Esophagus muscularis mucosa (tissue), 4 donors: ENCODE measurements at regions not wholly inside any gene's neighbourhood (a gene's known extent, or its start where the extent isn't known, plus 50 kb on each side); places are given as distances from the start of the nearest gene placed in this dataset.
"Not testable (repeated sequence)": the region's sequence is repeated elsewhere in the genome, so short reads cannot be mapped to it uniquely, and the experiment has no call there.

Source experiments
- DNase-seq: peaks from one replicate; pipeline ENCODE4 v3.0.0-alpha.2; 2017; ENCODE audit errors: extremely low spot score
- H3K27ac ChIP-seq, 4 donors: fragments of 200-600 bp; sonication (generic); replicated peaks in 1 of 4; 1 replicate in 3 of 4; 2 replicates in 1 of 4; pipeline ENCODE4 v1.5.1; 2016 to 2019; ENCODE audit warnings: mild to moderate bottlenecking in 1 of 4
- H3K27me3 ChIP-seq, 4 donors: fragments of 200-600 bp; sonication (generic); one replicate each; pipeline versions ENCODE4 v1.5.1 to v1.6.0; 2016 to 2019
- H3K36me3 ChIP-seq, 4 donors: fragments of 200-600 bp; sonication (generic); one replicate each; pipeline ENCODE4 v1.5.1; 2016 to 2019
- H3K4me1 ChIP-seq, 4 donors: fragments of 200-600 bp; sonication (generic); one replicate each; pipeline ENCODE4 v1.5.1; 2016 to 2019
- H3K4me3 ChIP-seq, 4 donors: fragments of 200-600 bp; sonication (generic); 1 replicate in 2 of 4; 2 replicates in 2 of 4; pipeline ENCODE4 v1.5.1; 2016 to 2019; ENCODE audit warnings: mild to moderate bottlenecking in 4 of 4, moderate library complexity in 1 of 4
- H3K9me3 ChIP-seq, 4 donors: fragments of 200-600 bp; sonication (generic); 1 replicate in 3 of 4; 2 replicates in 1 of 4; pipeline ENCODE4 v1.5.1; 2016 to 2019
- CTCF ChIP-seq, 3 experiments: fragments of 200-600 bp in 2 of 3; fragments of 450-650 bp in 1 of 3; sonication (generic) in 2 of 3; IDR thresholded peaks; one replicate each; pipeline ENCODE4 v1.5.1; 2017 to 2019; ENCODE audit warnings: antibody characterized with exemption in 3 of 3, mild to moderate bottlenecking in 2 of 3, moderate library complexity in 1 of 3
- EP300 ChIP-seq: sonication (generic); formaldehyde crosslinking; IDR thresholded peaks from one replicate; pipeline ENCODE4 v1.6.1; 2017; ENCODE audit warnings: antibody characterized with exemption
- POLR2A ChIP-seq: fragments of 450-650 bp; IDR thresholded peaks from one replicate; pipeline ENCODE4 v1.6.1; 2017; ENCODE audit warnings: antibody characterized with exemption, moderate library complexity, mild to moderate bottlenecking, low read depth
- POLR2AphosphoS5 ChIP-seq, 2 donors: sonication (generic); formaldehyde crosslinking; IDR thresholded peaks; one replicate each; pipeline ENCODE4 v1.6.1; 2017; ENCODE audit warnings: antibody characterized with exemption in 2 of 2
- WGBS: methylation state at CpG from one replicate; pipeline ENCODE4 v1.1.5; 2018; 5-methylcytosine and 5-hydroxymethylcytosine counted together
- intact Hi-C: fragments of 100-400 bp; cut with DNase I; formaldehyde crosslinking; loops from one replicate; pipeline ENCODE4 v1.15.1; 2023

GRCh38 chr3:145326666-145327065 lies 834.3 kb downstream of the PLOD2 start:
- WGBS = 67% methylated on average over 1 of the region's 1 CpG

GRCh38 chr3:145333427-145333826 lies 827.6 kb downstream of the PLOD2 start:
- H3K27ac ChIP-seq, H3K36me3 ChIP-seq, H3K4me1 ChIP-seq, H3K9me3 ChIP-seq, DNase-seq, H3K4me3 ChIP-seq, H3K27me3 ChIP-seq, intact Hi-C loops: not testable (repeated sequence)
- 93% methylated on average over 18 of the region's 31 CpGs for WGBS

More at GRCh38 chr3:145326666-145327065, 834.3 kb downstream of the PLOD2 start:
- H3K4me1 ChIP-seq = no peaks in the 10 kb centered on the region
- no peaks in the 10 kb centered on the region for H3K36me3 ChIP-seq
- H3K27me3 ChIP-seq = no peaks in the 10 kb centered on the region
- no peak for DNase-seq
- intact Hi-C loops = no loop called here
- no peak overlapping the region for H3K4me3 ChIP-seq
- no peak overlapping the region for H3K27ac ChIP-seq
- no peak for TF ChIP-seq POLR2A
- TF ChIP-seq EP300 = no peak
- no peak for TF ChIP-seq CTCF (IDR thresholded peaks at IDR 0.05)
- TF ChIP-seq POLR2AphosphoS5 (IDR thresholded peaks at IDR 0.05) = no peak
- H3K9me3 ChIP-seq = no peaks in the 10 kb centered on the region

- TF ChIP-seq POLR2A = no peak
- no peak for TF ChIP-seq POLR2AphosphoS5 (IDR thresholded peaks at IDR 0.05)
- 83% methylated on average over 13 of the region's 13 CpGs for WGBS
- no peak for DNase-seq
- H3K27me3 ChIP-seq = no peaks in the 10 kb centered on the region
- no peaks in the 10 kb centered on the region for H3K9me3 ChIP-seq
- H3K27ac ChIP-seq = no peak overlapping the region
- no peaks in the 10 kb centered on the region for H3K4me1 ChIP-seq
- intact Hi-C loops = no loop called here
- no peaks in the 10 kb centered on the region for H3K36me3 ChIP-seq
- no peak overlapping the region for H3K4me3 ChIP-seq
These were observed 827.1 kb downstream of the PLOD2 start for GRCh38 chr3:145333931-145334330.

GRCh38 chr3:145355206-145355605 lies 805.8 kb downstream of the PLOD2 start:
- TF ChIP-seq POLR2AphosphoS5 (IDR thresholded peaks at IDR 0.05) = no peak
- 92% methylated on average over 4 of the region's 4 CpGs for WGBS
- no peak overlapping the region for H3K27ac ChIP-seq
- no peak for DNase-seq
- peaks cover 0 to 42% (median 23%) of the 10 kb centered on the region in 4 donors for H3K9me3 ChIP-seq
- H3K4me3 ChIP-seq = no peak overlapping the region
- H3K36me3 ChIP-seq = no peaks in the 10 kb centered on the region
- no peaks in the 10 kb centered on the region for H3K27me3 ChIP-seq
- intact Hi-C loops = no loop called here
- no peaks in the 10 kb centered on the region for H3K4me1 ChIP-seq

GRCh38 chr3:145357453-145357852 lies 803.5 kb downstream of the PLOD2 start:
- peaks cover 0 to 42% (median 23%) of the 10 kb centered on the region in 4 donors for H3K9me3 ChIP-seq
- H3K36me3 ChIP-seq = no peaks in the 10 kb centered on the region
- no peak for DNase-seq
- H3K27me3 ChIP-seq = no peaks in the 10 kb centered on the region
- WGBS = 90% methylated on average over 5 of the region's 5 CpGs
- intact Hi-C loops = no loop called here
- no peaks in the 10 kb centered on the region for H3K4me1 ChIP-seq
- no peak overlapping the region for H3K4me3 ChIP-seq
- H3K27ac ChIP-seq = no peak overlapping the region
- TF ChIP-seq POLR2A (no peak), CTCF (IDR thresholded peaks at IDR 0.05) (no peak), EP300 (no peak), POLR2AphosphoS5 (IDR thresholded peaks at IDR 0.05) (no peak)

GRCh38 chr3:145359040-145359439 lies 801.9 kb downstream of the PLOD2 start:
- H3K27me3 ChIP-seq = no peaks in the 10 kb centered on the region
- TF ChIP-seq POLR2A (no peak), EP300 (no peak), POLR2AphosphoS5 (IDR thresholded peaks at IDR 0.05) (no peak), CTCF (IDR thresholded peaks at IDR 0.05) (no peak)
- H3K27ac ChIP-seq = no peak overlapping the region
- intact Hi-C loops = no loop called here
- peaks cover 0 to 37% (median 22%) of the 10 kb centered on the region in 4 donors for H3K9me3 ChIP-seq
- H3K4me1 ChIP-seq = no peaks in the 10 kb centered on the region
- H3K4me3 ChIP-seq = no peak overlapping the region
- 58% methylated on average over 1 of the region's 1 CpG for WGBS
- H3K36me3 ChIP-seq = no peaks in the 10 kb centered on the region
- no peak for DNase-seq
